SK-N-SH treated with all-trans-retinoic acid at 6 μM for 48 hours (cell line): ENCODE measurements at regions not wholly inside any gene's neighbourhood (a gene's known extent, or its start where the extent isn't known, plus 50 kb on each side); places are given as distances from the start of the nearest gene placed in this dataset.

Source experiments
- ATAC-seq: fragments of 200-7000 bp; cut with Tn5 transposase; 3 replicates; pipeline ENCODE4 v1.9.1; 2020; ENCODE audit warnings: mild to moderate bottlenecking, moderate library complexity
- ARNTL ChIP-seq: fragments of 450-650 bp; formaldehyde crosslinking; IDR thresholded peaks from 2 replicates; pipeline ENCODE4 v1.5.0; 2020; ENCODE audit warnings: low read depth, mild to moderate bottlenecking, moderate library complexity, borderline replicate concordance
- BACH2 ChIP-seq: fragments of 250-450 bp; sonication (Bioruptor Pico); IDR thresholded peaks from 2 replicates; pipeline ENCODE4 v1.9.0; 2021; ENCODE audit warnings: mild to moderate bottlenecking, borderline replicate concordance
- CREB5 ChIP-seq: fragments of 250-450 bp; sonication (Bioruptor Pico); IDR thresholded peaks from 2 replicates; pipeline ENCODE4 v1.5.1; 2020; ENCODE audit warnings: low read depth, mild to moderate bottlenecking, moderate library complexity
- CSDC2 ChIP-seq: fragments of 250-450 bp; sonication (Bioruptor Pico); IDR thresholded peaks from 2 replicates; pipeline ENCODE4 v1.5.0; 2020; ENCODE audit warnings: mild to moderate bottlenecking, moderate library complexity
- CSRNP3 ChIP-seq: fragments of 250-450 bp; sonication (Bioruptor Pico); IDR thresholded peaks from 2 replicates; pipeline ENCODE4 v1.5.1; 2021; ENCODE audit warnings: mild to moderate bottlenecking, moderate library complexity
- ESRRG ChIP-seq: fragments of 250-450 bp; sonication (Bioruptor Pico); IDR thresholded peaks from 2 replicates; pipeline ENCODE4 v1.6.1; 2021; ENCODE audit warnings: mild to moderate bottlenecking
- GLIS3 ChIP-seq: fragments of 250-450 bp; sonication (Bioruptor Pico); IDR thresholded peaks from 2 replicates; pipeline ENCODE4 v1.5.0; 2020; ENCODE audit warnings: mild to moderate bottlenecking, moderate library complexity
- OSR1 ChIP-seq: fragments of 250-450 bp; sonication (Bioruptor Pico); IDR thresholded peaks from 2 replicates; pipeline ENCODE4 v1.8.0; 2022; ENCODE audit warnings: moderate library complexity, mild to moderate bottlenecking, inconsistent platforms
- PATZ1 ChIP-seq: fragments of 250-450 bp; sonication (Bioruptor Pico); IDR thresholded peaks from 2 replicates; pipeline ENCODE4 v1.8.0; 2020; ENCODE audit warnings: mild to moderate bottlenecking, moderate library complexity, borderline replicate concordance
- POU6F1 ChIP-seq: fragments of 250-450 bp; sonication (Bioruptor Pico); IDR thresholded peaks from 2 replicates; pipeline ENCODE4 v1.8.0; 2021; ENCODE audit warnings: low read depth, mild to moderate bottlenecking, moderate library complexity, borderline replicate concordance
- PPARA ChIP-seq: fragments of 250-450 bp; sonication (Bioruptor Pico); IDR thresholded peaks from 2 replicates; pipeline ENCODE4 v1.5.0; 2020; ENCODE audit warnings: mild to moderate bottlenecking, borderline replicate concordance
- RARB ChIP-seq: fragments of 250-450 bp; sonication (Bioruptor Pico); IDR thresholded peaks from 2 replicates; pipeline ENCODE4 v1.8.0; 2021; ENCODE audit warnings: mild to moderate bottlenecking, moderate library complexity
- TCF4 ChIP-seq: fragments of 250-450 bp; sonication (Bioruptor Pico); IDR thresholded peaks from 2 replicates; pipeline ENCODE4 v1.8.0; 2021; ENCODE audit warnings: mild to moderate bottlenecking, moderate library complexity, borderline replicate concordance
- TSHZ2 ChIP-seq: fragments of 250-450 bp; sonication (Bioruptor Pico); IDR thresholded peaks from 2 replicates; pipeline ENCODE4 v1.5.0; 2020; ENCODE audit warnings: mild to moderate bottlenecking, moderate library complexity
- ZC3H10 ChIP-seq: fragments of 250-450 bp; sonication (Bioruptor Pico); IDR thresholded peaks from 2 replicates; pipeline ENCODE4 v1.5.1; 2021; ENCODE audit warnings: mild to moderate bottlenecking, moderate library complexity
- ZFP3 ChIP-seq: fragments of 250-450 bp; sonication (Bioruptor Pico); IDR thresholded peaks from 2 replicates; pipeline ENCODE4 v1.5.0; 2020; ENCODE audit warnings: mild to moderate bottlenecking, moderate library complexity
- ZFP30 ChIP-seq: fragments of 450-650 bp; formaldehyde crosslinking; IDR thresholded peaks from 2 replicates; pipeline ENCODE4 v1.5.0; 2022; ENCODE audit warnings: mild to moderate bottlenecking, moderate library complexity
- ZNF565 ChIP-seq: fragments of 450-650 bp; formaldehyde crosslinking; conservative IDR thresholded peaks from 2 replicates; pipeline ENCODE4 v1.5.0; 2020; ENCODE audit warnings: low read depth, mild to moderate bottlenecking, moderate library complexity
- ZNF70 ChIP-seq: fragments of 450-650 bp; formaldehyde crosslinking; IDR thresholded peaks from 2 replicates; pipeline ENCODE4 v1.5.0; 2020; ENCODE audit warnings: mild to moderate bottlenecking, moderate library complexity
- ZNF8 ChIP-seq: fragments of 450-650 bp; formaldehyde crosslinking; IDR thresholded peaks from 2 replicates; pipeline ENCODE4 v1.5.0; 2020; ENCODE audit warnings: mild to moderate bottlenecking, moderate library complexity

GRCh38 chr3:115340586-115340985 lies 193.5 kb upstream of the ZBTB20 start:
- TF ChIP-seq ZC3H10 (no peak), PPARA (CRISPR knock-in tag) (no peak), ZFP3 (CRISPR knock-in tag) (no peak), ZNF565 (CRISPR knock-in tag) (no peak), PATZ1 (CRISPR knock-in tag) (no peak), ZNF70 (CRISPR knock-in tag) (no peak), OSR1 (CRISPR knock-in tag) (no peak), ESRRG (CRISPR knock-in tag) (no peak), CSRNP3 (no peak), TSHZ2 (no peak), CREB5 (CRISPR knock-in tag) (no peak), ARNTL (CRISPR knock-in tag) (no peak), POU6F1 (CRISPR knock-in tag) (no peak), TCF4 (no peak), BACH2 (no peak)
- ATAC-seq = no peak

- peak; percentile 90 for ATAC-seq
- no peak for TF ChIP-seq GLIS3 (CRISPR knock-in tag)
- TF ChIP-seq TCF4 = no peak
- no peak for TF ChIP-seq ZNF70 (CRISPR knock-in tag)
- TF ChIP-seq OSR1 (CRISPR knock-in tag) = no peak
- TF ChIP-seq BACH2 = no peak
- TF ChIP-seq POU6F1 (CRISPR knock-in tag) = no peak
- no peak for TF ChIP-seq ZNF8
- TF ChIP-seq RARB (CRISPR knock-in tag) = no peak
- no peak for TF ChIP-seq ZFP30 (CRISPR knock-in tag)
- no peak for TF ChIP-seq CREB5 (CRISPR knock-in tag)
- no peak for TF ChIP-seq ESRRG (CRISPR knock-in tag)
- TF ChIP-seq PPARA (CRISPR knock-in tag) = no peak
- no peak for TF ChIP-seq ARNTL (CRISPR knock-in tag)
- no peak for TF ChIP-seq CSDC2
- TF ChIP-seq PATZ1 (CRISPR knock-in tag) = no peak
- TF ChIP-seq CSRNP3 = no peak
- TF ChIP-seq, all 23 proteins: peak for 0
Observed at GRCh38 chr3:115341208-115341607, 194.1 kb upstream of the ZBTB20 start.
